ENCODE measurements at regions not wholly inside any gene's neighbourhood (a gene's known extent, or its start where the extent isn't known, plus 50 kb on each side); places are given as distances from the start of the nearest gene placed in this dataset.

DNA sequence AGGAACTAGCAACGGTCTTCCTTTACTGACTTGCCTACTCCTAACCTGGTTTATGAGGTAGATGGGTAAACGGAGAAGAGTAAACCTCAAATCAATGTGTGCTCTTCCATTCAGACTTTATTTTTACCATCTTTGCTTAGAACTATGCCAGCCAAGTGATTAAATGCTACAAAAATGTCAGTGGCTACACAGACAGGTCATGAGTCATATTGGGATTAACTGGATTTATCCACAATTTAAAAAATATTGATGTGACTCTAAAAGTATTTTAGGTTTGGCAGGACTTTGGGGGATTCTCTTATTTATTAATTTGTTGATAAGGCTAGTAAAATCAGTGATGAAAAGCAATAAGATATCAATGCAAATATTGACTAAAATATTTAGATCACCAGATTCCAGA, 275.0 kb downstream of the PLK2 start:
- Histone ChIP-seq H3K9me3 (ENCODE audit: control insufficient read depth, insufficient read depth, low read length) (no peaks in the 10 kb centered on the region), H3K36me3 (ENCODE audit: control insufficient read depth, insufficient read depth, low read length) (no peaks in the 10 kb centered on the region), H3K4me1 (ENCODE audit: control insufficient read depth, insufficient read depth, low read length) (no peaks in the 10 kb centered on the region), H3K27me3 (ENCODE audit: control insufficient read depth, insufficient read depth, low read length) (no peaks in the 10 kb centered on the region), H3K4me3 (ENCODE audit: low read length) (no peak overlapping the region), H3K27ac (ENCODE audit: low read length) (no peak overlapping the region)
- TF ChIP-seq, protein P1, sequence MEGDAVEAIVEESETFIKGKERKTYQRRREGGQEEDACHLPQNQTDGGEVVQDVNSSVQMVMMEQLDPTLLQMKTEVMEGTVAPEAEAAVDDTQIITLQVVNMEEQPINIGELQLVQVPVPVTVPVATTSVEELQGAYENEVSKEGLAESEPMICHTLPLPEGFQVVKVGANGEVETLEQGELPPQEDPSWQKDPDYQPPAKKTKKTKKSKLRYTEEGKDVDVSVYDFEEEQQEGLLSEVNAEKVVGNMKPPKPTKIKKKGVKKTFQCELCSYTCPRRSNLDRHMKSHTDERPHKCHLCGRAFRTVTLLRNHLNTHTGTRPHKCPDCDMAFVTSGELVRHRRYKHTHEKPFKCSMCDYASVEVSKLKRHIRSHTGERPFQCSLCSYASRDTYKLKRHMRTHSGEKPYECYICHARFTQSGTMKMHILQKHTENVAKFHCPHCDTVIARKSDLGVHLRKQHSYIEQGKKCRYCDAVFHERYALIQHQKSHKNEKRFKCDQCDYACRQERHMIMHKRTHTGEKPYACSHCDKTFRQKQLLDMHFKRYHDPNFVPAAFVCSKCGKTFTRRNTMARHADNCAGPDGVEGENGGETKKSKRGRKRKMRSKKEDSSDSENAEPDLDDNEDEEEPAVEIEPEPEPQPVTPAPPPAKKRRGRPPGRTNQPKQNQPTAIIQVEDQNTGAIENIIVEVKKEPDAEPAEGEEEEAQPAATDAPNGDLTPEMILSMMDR (IDR thresholded peaks at IDR 0.05) = no peak
- intact Hi-C loops (cut with micrococcal nuclease) = no loop called here
- Mint-ChIP-seq H3K36me3 (no peaks in the 10 kb centered on the region), H3K27ac (no peak overlapping the region), H3K4me3 (no peak overlapping the region), H3K4me1 (no peaks in the 10 kb centered on the region), H3K27me3 (ENCODE audit: low read depth in 2 of 2) (no peaks in the 10 kb centered on the region), H3K9me3 (no peaks in the 10 kb centered on the region)
- no peak for DNase-seq
- WGBS (ENCODE audit: insufficient coverage) = 79% methylated on average over 2 of the region's 2 CpGs
- no peak for ATAC-seq

DNA sequence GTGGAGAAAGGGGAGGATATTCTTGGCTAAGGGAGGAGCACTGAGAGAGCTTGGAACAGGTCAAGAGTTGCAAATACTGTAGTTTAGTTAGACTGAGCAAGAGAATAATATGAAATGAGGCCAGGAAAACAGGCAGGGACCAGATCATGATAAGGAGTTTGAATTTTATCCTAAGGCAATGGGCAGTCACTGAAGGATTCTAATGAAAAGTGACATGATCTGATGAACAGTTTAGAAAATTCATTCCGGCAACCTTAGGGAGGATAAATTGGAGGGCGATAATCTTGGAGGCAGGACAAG, 276.1 kb downstream of the PLK2 start:
- no peak overlapping the region for H3K27ac Mint-ChIP-seq
- no peaks in the 10 kb centered on the region for H3K27me3 ChIP-seq (ENCODE audit: control insufficient read depth, insufficient read depth, low read length)
- H3K36me3 Mint-ChIP-seq = no peaks in the 10 kb centered on the region
- 94% methylated on average over 2 of the region's 2 CpGs for WGBS (ENCODE audit: insufficient coverage)
- intact Hi-C loops (cut with micrococcal nuclease) = no loop called here
- H3K27ac ChIP-seq (ENCODE audit: low read length) = no peak overlapping the region
- H3K4me3 ChIP-seq (ENCODE audit: low read length) = no peak overlapping the region
- no peaks in the 10 kb centered on the region for H3K9me3 Mint-ChIP-seq
- ATAC-seq (no peak), DNase-seq (no peak)
- TF ChIP-seq, protein P1 (IDR thresholded peaks at IDR 0.05) = no peak
- H3K36me3 ChIP-seq (ENCODE audit: control insufficient read depth, insufficient read depth, low read length) = no peaks in the 10 kb centered on the region
- H3K4me1 ChIP-seq (ENCODE audit: control insufficient read depth, insufficient read depth, low read length) = no peaks in the 10 kb centered on the region
- no peaks in the 10 kb centered on the region for H3K4me1 Mint-ChIP-seq
- H3K9me3 ChIP-seq (ENCODE audit: control insufficient read depth, insufficient read depth, low read length) = no peaks in the 10 kb centered on the region
- no peaks in the 10 kb centered on the region for H3K27me3 Mint-ChIP-seq (ENCODE audit: low read depth in 2 of 2)
- no peak overlapping the region for H3K4me3 Mint-ChIP-seq

DNA sequence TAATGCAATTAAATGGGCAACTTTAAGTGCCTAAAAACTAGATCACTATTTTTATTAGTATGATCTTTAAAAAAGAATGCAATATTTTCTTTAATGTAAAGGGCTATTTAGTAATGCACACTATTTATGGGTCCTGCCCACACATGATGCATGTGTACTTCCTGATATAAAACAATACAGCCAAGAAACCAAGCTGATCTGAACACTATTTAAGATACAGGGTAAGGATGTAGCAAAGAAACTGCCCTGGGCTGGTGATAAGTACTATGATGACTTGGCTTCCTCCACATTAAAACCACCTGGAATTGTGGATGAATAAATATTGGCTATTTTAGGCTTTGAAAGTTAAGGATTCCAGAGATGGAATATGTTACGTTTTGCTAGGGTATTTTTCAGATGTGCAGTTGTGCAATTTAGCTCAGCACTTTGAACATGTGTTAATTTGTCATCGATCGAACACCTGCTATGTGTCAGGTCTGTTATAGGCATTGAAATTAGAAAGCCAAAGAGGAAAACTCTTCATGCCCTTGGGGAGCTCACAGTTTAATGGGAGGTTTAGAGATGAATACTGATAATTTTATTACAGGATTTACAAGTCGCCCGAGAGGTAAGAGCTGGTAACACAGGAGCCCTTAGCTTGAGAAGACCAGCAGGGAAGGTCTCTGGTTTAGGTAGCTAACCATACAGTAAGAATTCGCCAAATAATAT, 276.7 kb downstream of the PLK2 start:
- ATAC-seq (no peak), DNase-seq (no peak)
- no peaks in the 10 kb centered on the region for H3K4me1 Mint-ChIP-seq
- H3K27me3 Mint-ChIP-seq (ENCODE audit: low read depth in 2 of 2) = no peaks in the 10 kb centered on the region
- Histone ChIP-seq H3K27me3 (ENCODE audit: control insufficient read depth, insufficient read depth, low read length) (no peaks in the 10 kb centered on the region), H3K4me3 (ENCODE audit: low read length) (no peak overlapping the region), H3K4me1 (ENCODE audit: control insufficient read depth, insufficient read depth, low read length) (no peaks in the 10 kb centered on the region), H3K9me3 (ENCODE audit: control insufficient read depth, insufficient read depth, low read length) (no peaks in the 10 kb centered on the region), H3K36me3 (ENCODE audit: control insufficient read depth, insufficient read depth, low read length) (no peaks in the 10 kb centered on the region), H3K27ac (ENCODE audit: low read length) (no peak overlapping the region)
- H3K27ac Mint-ChIP-seq = no peak overlapping the region
- WGBS (ENCODE audit: insufficient coverage) = 85% methylated on average over 6 of the region's 6 CpGs
- no peaks in the 10 kb centered on the region for H3K36me3 Mint-ChIP-seq
- TF ChIP-seq, protein P1 (IDR thresholded peaks at IDR 0.05) = no peak
- intact Hi-C loops (cut with micrococcal nuclease) = no loop called here
- peaks cover 0 to 2% of the 10 kb centered on the region in 2 donors for H3K9me3 Mint-ChIP-seq
- H3K4me3 Mint-ChIP-seq = no peak overlapping the region

DNA sequence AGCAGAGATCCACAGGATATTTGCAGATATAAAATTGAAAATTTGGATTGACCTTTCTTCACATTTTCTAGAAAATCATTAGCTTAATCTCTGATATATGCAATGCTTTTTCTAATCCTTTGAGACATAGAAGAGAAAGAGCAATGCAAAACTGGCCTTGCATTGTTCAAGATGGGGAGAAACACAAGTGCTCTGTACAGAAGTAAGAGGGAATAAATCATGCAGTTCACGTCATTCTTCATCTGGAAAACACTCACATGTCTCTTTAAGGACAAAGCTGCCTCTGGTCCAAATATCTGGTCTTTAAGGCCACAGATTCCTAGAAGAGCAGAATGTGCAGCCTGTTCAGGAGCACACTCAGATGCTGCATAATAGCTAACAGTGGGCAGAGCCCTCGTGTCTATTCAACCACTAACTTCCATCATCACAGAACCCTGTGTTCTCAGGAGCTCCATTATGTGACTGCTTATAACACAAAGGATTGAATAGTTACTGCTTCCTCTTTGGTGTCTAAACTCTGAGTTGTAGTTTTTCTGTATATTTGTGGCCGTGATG, 277.5 kb downstream of the PLK2 start:
- Mint-ChIP-seq H3K9me3 (peaks cover 0 to 2% of the 10 kb centered on the region in 2 donors), H3K4me1 (no peaks in the 10 kb centered on the region), H3K4me3 (no peak overlapping the region), H3K27me3 (ENCODE audit: low read depth in 2 of 2) (no peaks in the 10 kb centered on the region), H3K36me3 (no peaks in the 10 kb centered on the region), H3K27ac (no peak overlapping the region)
- H3K4me1 ChIP-seq (ENCODE audit: control insufficient read depth, insufficient read depth, low read length) = no peaks in the 10 kb centered on the region
- H3K4me3 ChIP-seq (ENCODE audit: low read length) = no peak overlapping the region
- no peaks in the 10 kb centered on the region for H3K9me3 ChIP-seq (ENCODE audit: control insufficient read depth, insufficient read depth, low read length)
- intact Hi-C loops (cut with micrococcal nuclease) = no loop called here
- ATAC-seq (no peak), DNase-seq (no peak)
- TF ChIP-seq, protein P1 (IDR thresholded peaks at IDR 0.05) = no peak
- H3K27me3 ChIP-seq (ENCODE audit: control insufficient read depth, insufficient read depth, low read length) = no peaks in the 10 kb centered on the region
- whole genome bisulfite sequencing (ENCODE audit: insufficient coverage) = 54% methylated on average over 3 of the region's 3 CpGs
- no peak overlapping the region for H3K27ac ChIP-seq (ENCODE audit: low read length)
- no peaks in the 10 kb centered on the region for H3K36me3 ChIP-seq (ENCODE audit: control insufficient read depth, insufficient read depth, low read length)
